ENCODE measurements at regions not wholly inside any gene's neighbourhood (a gene's known extent, or its start where the extent isn't known, plus 50 kb on each side); places are given as distances from the start of the nearest gene placed in this dataset.

DNA sequence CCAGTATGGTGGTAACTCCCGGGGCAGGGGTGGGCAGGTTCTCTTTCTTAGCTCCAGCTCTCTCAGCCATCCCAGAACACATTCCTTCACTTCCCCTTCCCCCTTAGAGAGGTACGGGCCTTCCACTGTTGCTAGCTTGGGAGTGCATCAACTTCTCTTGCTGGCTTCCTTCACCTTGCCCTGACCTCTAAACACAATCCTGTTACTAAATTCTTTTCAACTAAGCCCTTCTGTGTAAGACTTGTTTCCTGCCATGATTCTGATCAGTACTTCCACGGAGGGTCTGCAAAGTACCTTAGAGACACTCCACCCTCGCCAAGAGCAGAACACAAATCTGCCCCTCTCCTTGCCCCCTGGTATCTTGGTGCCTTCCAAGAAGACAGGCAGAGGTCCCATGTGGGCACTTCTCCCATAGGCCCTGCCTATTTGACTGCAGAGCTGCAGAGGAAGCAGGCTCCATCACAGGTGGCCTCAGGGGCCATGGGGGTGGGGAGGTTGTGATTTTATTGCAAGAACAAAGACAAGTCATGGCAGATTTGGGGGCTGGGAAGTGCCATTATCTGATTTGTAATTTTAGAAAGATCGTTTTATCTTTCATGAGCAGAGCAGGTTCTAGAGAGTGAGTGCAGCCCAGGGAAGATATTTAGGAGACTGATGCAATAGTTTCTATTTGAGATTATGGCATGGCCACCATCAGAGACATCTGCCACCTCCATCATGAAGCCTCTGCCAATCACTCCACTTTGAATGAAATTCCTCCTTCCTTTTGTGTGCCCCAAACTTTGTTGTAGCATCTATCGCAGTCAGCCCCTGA lies 182.5 kb upstream of the JUN start:
- TF ChIP-seq, protein P1, sequence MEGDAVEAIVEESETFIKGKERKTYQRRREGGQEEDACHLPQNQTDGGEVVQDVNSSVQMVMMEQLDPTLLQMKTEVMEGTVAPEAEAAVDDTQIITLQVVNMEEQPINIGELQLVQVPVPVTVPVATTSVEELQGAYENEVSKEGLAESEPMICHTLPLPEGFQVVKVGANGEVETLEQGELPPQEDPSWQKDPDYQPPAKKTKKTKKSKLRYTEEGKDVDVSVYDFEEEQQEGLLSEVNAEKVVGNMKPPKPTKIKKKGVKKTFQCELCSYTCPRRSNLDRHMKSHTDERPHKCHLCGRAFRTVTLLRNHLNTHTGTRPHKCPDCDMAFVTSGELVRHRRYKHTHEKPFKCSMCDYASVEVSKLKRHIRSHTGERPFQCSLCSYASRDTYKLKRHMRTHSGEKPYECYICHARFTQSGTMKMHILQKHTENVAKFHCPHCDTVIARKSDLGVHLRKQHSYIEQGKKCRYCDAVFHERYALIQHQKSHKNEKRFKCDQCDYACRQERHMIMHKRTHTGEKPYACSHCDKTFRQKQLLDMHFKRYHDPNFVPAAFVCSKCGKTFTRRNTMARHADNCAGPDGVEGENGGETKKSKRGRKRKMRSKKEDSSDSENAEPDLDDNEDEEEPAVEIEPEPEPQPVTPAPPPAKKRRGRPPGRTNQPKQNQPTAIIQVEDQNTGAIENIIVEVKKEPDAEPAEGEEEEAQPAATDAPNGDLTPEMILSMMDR (IDR thresholded peaks at IDR 0.05; ENCODE audit: low read depth, low read length), result no peak
- no peak for TF ChIP-seq POLR2A (IDR thresholded peaks at IDR 0.05; ENCODE audit: extremely low read depth, insufficient read length)
- TF ChIP-seq MYC (IDR thresholded peaks at IDR 0.05; ENCODE audit: low read depth, low read length), result no peak
- TF ChIP-seq, protein P2, sequence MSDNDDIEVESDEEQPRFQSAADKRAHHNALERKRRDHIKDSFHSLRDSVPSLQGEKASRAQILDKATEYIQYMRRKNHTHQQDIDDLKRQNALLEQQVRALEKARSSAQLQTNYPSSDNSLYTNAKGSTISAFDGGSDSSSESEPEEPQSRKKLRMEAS (IDR thresholded peaks at IDR 0.05; ENCODE audit: low read depth, low read length), result no peak

All from NB4 (cell line).